ENCODE measurements at regions not wholly inside any gene's neighbourhood (a gene's known extent, or its start where the extent isn't known, plus 50 kb on each side); places are given as distances from the start of the nearest gene placed in this dataset.

- no peak overlapping the region for H3K4me3 Mint-ChIP-seq (ENCODE audit: unreplicated experiment)
- no peaks in the 10 kb centered on the region for H3K36me3 Mint-ChIP-seq (ENCODE audit: insufficient read depth, unreplicated experiment)
- intact Hi-C loops (cut with micrococcal nuclease) = no loop called here
- BruUV-seq (replicated peaks) = no TSS peak
- H3K27ac Mint-ChIP-seq (ENCODE audit: low read depth, unreplicated experiment) = no peak overlapping the region
- ChIA-PET CTCF (no interaction called here), POLR2A (no interaction called here)
- TF ChIP-seq CTCF (IDR thresholded peaks at IDR 0.05; ENCODE audit: unreplicated experiment) = no peak
- DNase-seq (ENCODE audit: unreplicated experiment) = no peak
- H3K4me1 Mint-ChIP-seq (ENCODE audit: insufficient read depth, unreplicated experiment) = no peaks in the 10 kb centered on the region
- H3K27me3 Mint-ChIP-seq (ENCODE audit: insufficient read depth, unreplicated experiment) = no peaks in the 10 kb centered on the region
- peaks cover 1% of the 10 kb centered on the region for H3K9me3 Mint-ChIP-seq (ENCODE audit: unreplicated experiment)
Observed at GRCh38 chr12:84561351-84561750, 351.2 kb downstream of the SLC6A15 start.

GRCh38 chr12:84554199-84554723 lies 358.3 kb downstream of the SLC6A15 start:
- TF ChIP-seq CTCF (IDR thresholded peaks at IDR 0.05; ENCODE audit: unreplicated experiment) = no peak
- no peak for DNase-seq (ENCODE audit: unreplicated experiment)
- ChIA-PET POLR2A (no interaction called here), CTCF (interaction anchor here (0.7 kb wide), 1 partner anchor 1903 kb away, joined by 3 read pairs; no protein-coding TSS in a partner anchor)
- no peaks in the 10 kb centered on the region for H3K9me3 Mint-ChIP-seq (ENCODE audit: unreplicated experiment)
- no peak overlapping the region for H3K27ac Mint-ChIP-seq (ENCODE audit: low read depth, unreplicated experiment)
- no peaks in the 10 kb centered on the region for H3K27me3 Mint-ChIP-seq (ENCODE audit: insufficient read depth, unreplicated experiment)
- no TSS peak for BruUV-seq (replicated peaks)
- intact Hi-C loops (cut with micrococcal nuclease) = no loop called here
- no peaks in the 10 kb centered on the region for H3K4me1 Mint-ChIP-seq (ENCODE audit: insufficient read depth, unreplicated experiment)
- H3K36me3 Mint-ChIP-seq (ENCODE audit: insufficient read depth, unreplicated experiment) = no peaks in the 10 kb centered on the region
- no peak overlapping the region for H3K4me3 Mint-ChIP-seq (ENCODE audit: unreplicated experiment)

DNA sequence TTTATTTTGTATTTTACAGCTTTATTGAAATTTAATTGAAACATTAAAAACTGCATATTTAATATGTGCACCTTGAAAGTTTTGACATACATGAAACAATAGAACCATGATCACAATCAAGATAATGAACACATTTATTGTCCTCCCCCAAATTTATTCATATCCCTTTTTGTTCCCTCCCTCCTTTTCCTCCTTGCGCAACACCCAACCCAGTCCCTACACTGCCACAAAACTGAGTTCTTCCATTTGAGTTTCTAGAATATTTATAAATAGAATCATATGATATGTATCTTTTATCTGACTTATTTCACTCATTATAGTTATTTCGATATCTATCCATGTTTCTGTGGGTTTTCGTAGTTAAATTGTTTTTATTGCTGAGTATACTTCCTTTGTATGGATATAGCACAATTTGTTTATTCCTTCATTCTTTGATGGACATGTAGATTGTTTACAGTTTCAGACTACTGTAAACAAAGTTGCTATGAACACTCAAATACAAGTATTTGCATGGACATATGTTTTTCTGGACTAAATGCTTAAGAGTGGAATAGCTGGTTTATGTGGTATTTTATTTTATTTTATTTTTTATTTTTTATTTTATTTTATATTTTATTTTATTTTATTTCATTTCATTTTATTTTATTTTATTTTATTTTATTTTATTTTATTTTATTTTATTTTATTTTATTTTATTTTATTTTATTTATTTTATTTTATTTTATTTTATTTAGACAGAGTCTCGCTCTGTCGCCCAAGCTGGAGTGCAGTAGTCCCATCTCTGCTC lies 359.1 kb downstream of the SLC6A15 start:
- Mint-ChIP-seq H3K27ac (ENCODE audit: low read depth, unreplicated experiment) (no peak overlapping the region), H3K36me3 (ENCODE audit: insufficient read depth, unreplicated experiment) (no peaks in the 10 kb centered on the region), H3K27me3 (ENCODE audit: insufficient read depth, unreplicated experiment) (no peaks in the 10 kb centered on the region), H3K4me1 (ENCODE audit: insufficient read depth, unreplicated experiment) (no peaks in the 10 kb centered on the region), H3K9me3 (ENCODE audit: unreplicated experiment) (no peaks in the 10 kb centered on the region), H3K4me3 (ENCODE audit: unreplicated experiment) (no peak overlapping the region)
- intact Hi-C loops (cut with micrococcal nuclease) = no loop called here
- BruUV-seq (replicated peaks) = no TSS peak
- ChIA-PET CTCF (no interaction called here), POLR2A (no interaction called here)
- DNase-seq (ENCODE audit: unreplicated experiment) = no peak
- no peak for TF ChIP-seq CTCF (IDR thresholded peaks at IDR 0.05; ENCODE audit: unreplicated experiment)

DNA sequence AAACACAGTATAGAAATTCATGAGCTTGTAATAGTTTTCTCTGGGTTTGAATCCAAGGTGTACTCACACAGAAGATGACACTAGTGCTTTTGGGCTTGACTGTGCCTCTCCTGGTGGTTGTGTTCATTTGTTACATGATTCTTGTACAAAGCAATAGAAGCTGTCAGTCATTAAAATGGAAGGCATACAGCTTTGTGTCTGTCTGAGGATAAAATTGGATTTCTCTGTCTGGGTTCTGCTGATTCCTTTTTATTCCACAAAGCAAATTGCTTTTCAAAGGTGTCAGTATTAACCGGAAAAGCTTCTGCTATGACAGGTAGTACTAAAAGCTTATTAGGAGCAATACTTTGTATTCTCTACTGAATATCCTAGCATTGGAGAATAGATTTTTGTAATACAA lies 361.2 kb downstream of the SLC6A15 start:
- POLR2A ChIA-PET = no interaction called here
- TF ChIP-seq CTCF (IDR thresholded peaks at IDR 0.05; ENCODE audit: unreplicated experiment) = no peak
- no peaks in the 10 kb centered on the region for H3K27me3 Mint-ChIP-seq (ENCODE audit: insufficient read depth, unreplicated experiment)
- CTCF ChIA-PET = no interaction called here
- no peaks in the 10 kb centered on the region for H3K9me3 Mint-ChIP-seq (ENCODE audit: unreplicated experiment)
- no peaks in the 10 kb centered on the region for H3K36me3 Mint-ChIP-seq (ENCODE audit: insufficient read depth, unreplicated experiment)
- BruUV-seq (replicated peaks) = no TSS peak
- H3K4me3 Mint-ChIP-seq (ENCODE audit: unreplicated experiment) = no peak overlapping the region
- H3K4me1 Mint-ChIP-seq (ENCODE audit: insufficient read depth, unreplicated experiment) = no peaks in the 10 kb centered on the region
- H3K27ac Mint-ChIP-seq (ENCODE audit: low read depth, unreplicated experiment) = no peak overlapping the region
- no peak for DNase-seq (ENCODE audit: unreplicated experiment)
- intact Hi-C loops (cut with micrococcal nuclease) = no loop called here

Data from MCF 10A (cell line).